Left ventricle myocardium inferior (tissue), 1 donor: ENCODE measurements at regions not wholly inside any gene's neighbourhood (a gene's known extent, or its start where the extent isn't known, plus 50 kb on each side); places are given as distances from the start of the nearest gene placed in this dataset.

Source experiments
- DNase-seq: peaks from one replicate; pipeline ENCODE4 v3.0.0-alpha.2; 2020
- H3K27ac ChIP-seq: fragments of 200-600 bp; replicated peaks from 2 replicates; pipeline ENCODE4 v1.8.0; 2021
- H3K27me3 ChIP-seq: fragments of 200-600 bp; 2 replicates; pipeline ENCODE4 v1.8.0; 2021; ENCODE audit warnings: low read depth
- H3K36me3 ChIP-seq: fragments of 200-600 bp; 2 replicates; pipeline ENCODE4 v1.8.0; 2021
- H3K4me1 ChIP-seq: fragments of 200-600 bp; 2 replicates; pipeline ENCODE4 v1.8.0; 2021
- H3K4me3 ChIP-seq: fragments of 200-600 bp; 2 replicates; pipeline ENCODE4 v1.8.0; 2021; ENCODE audit warnings: mild to moderate bottlenecking, moderate library complexity
- H3K9me3 ChIP-seq: fragments of 200-600 bp; replicated peaks from 2 replicates; pipeline ENCODE4 v1.8.0; 2021
- CTCF ChIP-seq: fragments of 200-600 bp; IDR thresholded peaks from 2 replicates; pipeline ENCODE4 v1.8.0; 2021; ENCODE audit warnings: antibody characterized with exemption, mild to moderate bottlenecking, borderline replicate concordance
- intact Hi-C: fragments of 100-400 bp; cut with micrococcal nuclease; formaldehyde crosslinking; loops from one replicate; pipeline ENCODE4 v1.11.0; 2022
- donor health status: DM: no; HTN: yes; CAD: no; lungs with severe emphysema.

- Histone ChIP-seq H3K4me1 (no peaks in the 10 kb centered on the region), H3K36me3 (no peaks in the 10 kb centered on the region), H3K4me3 (no peak overlapping the region), H3K27ac (no peak overlapping the region), H3K27me3 (peaks cover 8% of the 10 kb centered on the region), H3K9me3 (no peaks in the 10 kb centered on the region)
- DNase-seq, result no peak
- TF ChIP-seq CTCF, result no peak
- intact Hi-C loops, result no loop called here
These were observed 81.8 kb downstream of the ANXA1 start for GRCh38 chr9:73233359-73234007.

GRCh38 chr9:73234008-73234360 lies 82.3 kb downstream of the ANXA1 start:
- Histone ChIP-seq H3K4me1 (no peaks in the 10 kb centered on the region), H3K36me3 (no peaks in the 10 kb centered on the region), H3K9me3 (no peaks in the 10 kb centered on the region), H3K27ac (no peak overlapping the region), H3K4me3 (no peak overlapping the region), H3K27me3 (peaks cover 8% of the 10 kb centered on the region)
- no peak for TF ChIP-seq CTCF
- intact Hi-C loops, result no loop called here
- DNase-seq, result no peak

- TF ChIP-seq CTCF, result no peak
- no peaks in the 10 kb centered on the region for H3K9me3 ChIP-seq
- H3K27me3 ChIP-seq, result peaks cover 8% of the 10 kb centered on the region
- no peak overlapping the region for H3K4me3 ChIP-seq
- intact Hi-C loops, result no loop called here
- DNase-seq, result no peak
- H3K36me3 ChIP-seq, result no peaks in the 10 kb centered on the region
- H3K27ac ChIP-seq, result no peak overlapping the region
- no peaks in the 10 kb centered on the region for H3K4me1 ChIP-seq
These were observed 85.5 kb downstream of the ANXA1 start for GRCh38 chr9:73237140-73237539.

- TF ChIP-seq CTCF, result no peak
- Histone ChIP-seq H3K9me3 (no peaks in the 10 kb centered on the region), H3K4me1 (no peaks in the 10 kb centered on the region), H3K36me3 (no peaks in the 10 kb centered on the region), H3K4me3 (no peak overlapping the region), H3K27me3 (peaks cover 8% of the 10 kb centered on the region), H3K27ac (no peak overlapping the region)
- intact Hi-C loops, result no loop called here
- DNase-seq, result no peak
These were observed 88.1 kb downstream of the ANXA1 start for GRCh38 chr9:73239570-73240265.

GRCh38 chr9:73243078-73243477 lies 91.4 kb downstream of the ANXA1 start:
- no peak overlapping the region for H3K4me3 ChIP-seq
- no peaks in the 10 kb centered on the region for H3K36me3 ChIP-seq
- no peak overlapping the region for H3K27ac ChIP-seq
- DNase-seq, result no peak
- intact Hi-C loops, result no loop called here
- H3K4me1 ChIP-seq, result no peaks in the 10 kb centered on the region
- H3K27me3 ChIP-seq, result no peaks in the 10 kb centered on the region
- no peaks in the 10 kb centered on the region for H3K9me3 ChIP-seq
- no peak for TF ChIP-seq CTCF
